ENCODE measurements at regions not wholly inside any gene's neighbourhood (a gene's known extent, or its start where the extent isn't known, plus 50 kb on each side); places are given as distances from the start of the nearest gene placed in this dataset.

GRCh38 chr7:16271355-16271915 lies 149.9 kb downstream of the CRPPA start:
- no peaks in the 10 kb centered on the region for H3K27me3 ChIP-seq (ENCODE audit: control insufficient read depth, low read length)
- H3K9me3 ChIP-seq (ENCODE audit: control insufficient read depth, insufficient read depth, low read length), result no peaks in the 10 kb centered on the region
- no peaks in the 10 kb centered on the region for H3K4me1 ChIP-seq (ENCODE audit: control insufficient read depth, low read length)
- H3K79me2 ChIP-seq (ENCODE audit: control insufficient read depth, low read length), result no peaks in the 10 kb centered on the region
- no peak overlapping the region for H3K4me3 ChIP-seq (ENCODE audit: low read length)
- H3K36me3 ChIP-seq (ENCODE audit: control insufficient read depth, low read length), result no peaks in the 10 kb centered on the region
- H4K20me1 ChIP-seq (ENCODE audit: control insufficient read depth, insufficient read depth, low read depth, low read length), result no peaks in the 10 kb centered on the region
- H3F3A ChIP-seq (ENCODE audit: control insufficient read depth, insufficient read depth), result no peaks in the 10 kb centered on the region
- TF ChIP-seq CTCF (IDR thresholded peaks at IDR 0.05; ENCODE audit: low read depth, low read length, poor library complexity, severe bottlenecking) (no peak), EZH2phosphoT487 (IDR thresholded peaks at IDR 0.05; ENCODE audit: borderline replicate concordance, low read length) (no peak)
- no peaks in the 10 kb centered on the region for H3K9me2 ChIP-seq (replicated peaks; ENCODE audit: control insufficient read depth, low read length)
- H3K4me2 ChIP-seq (ENCODE audit: low read length), result no peak overlapping the region
- H3K27ac ChIP-seq (ENCODE audit: low read depth, low read length), result no peak overlapping the region

- Histone ChIP-seq H3K4me3 (ENCODE audit: low read length) (no peak overlapping the region), H3K9me3 (ENCODE audit: control insufficient read depth, insufficient read depth, low read length) (no peaks in the 10 kb centered on the region), H3K27me3 (ENCODE audit: control insufficient read depth, low read length) (no peaks in the 10 kb centered on the region), H3K27ac (ENCODE audit: low read depth, low read length) (no peak overlapping the region), H4K20me1 (ENCODE audit: control insufficient read depth, insufficient read depth, low read depth, low read length) (no peaks in the 10 kb centered on the region), H3K36me3 (ENCODE audit: control insufficient read depth, low read length) (no peaks in the 10 kb centered on the region), H3F3A (ENCODE audit: control insufficient read depth, insufficient read depth) (no peaks in the 10 kb centered on the region), H3K4me1 (ENCODE audit: control insufficient read depth, low read length) (no peaks in the 10 kb centered on the region), H3K4me2 (ENCODE audit: low read length) (no peak overlapping the region), H3K79me2 (ENCODE audit: control insufficient read depth, low read length) (no peaks in the 10 kb centered on the region), H3K9me2 (replicated peaks; ENCODE audit: control insufficient read depth, low read length) (no peaks in the 10 kb centered on the region)
- TF ChIP-seq CTCF (IDR thresholded peaks at IDR 0.05; ENCODE audit: low read depth, low read length, poor library complexity, severe bottlenecking) (no peak), EZH2phosphoT487 (IDR thresholded peaks at IDR 0.05; ENCODE audit: borderline replicate concordance, low read length) (no peak)
Observed at GRCh38 chr7:16270844-16271243, 150.5 kb downstream of the CRPPA start.

GRCh38 chr7:16268821-16269768 lies 152.2 kb downstream of the CRPPA start:
- Histone ChIP-seq H3K9me3 (ENCODE audit: control insufficient read depth, insufficient read depth, low read length) (no peaks in the 10 kb centered on the region), H3K27me3 (ENCODE audit: control insufficient read depth, low read length) (no peaks in the 10 kb centered on the region), H3K4me3 (ENCODE audit: low read length) (no peak overlapping the region), H3F3A (ENCODE audit: control insufficient read depth, insufficient read depth) (no peaks in the 10 kb centered on the region), H3K9me2 (replicated peaks; ENCODE audit: control insufficient read depth, low read length) (no peaks in the 10 kb centered on the region), H3K79me2 (ENCODE audit: control insufficient read depth, low read length) (no peaks in the 10 kb centered on the region), H3K27ac (ENCODE audit: low read depth, low read length) (no peak overlapping the region), H3K4me2 (ENCODE audit: low read length) (no peak overlapping the region), H3K36me3 (ENCODE audit: control insufficient read depth, low read length) (no peaks in the 10 kb centered on the region), H4K20me1 (ENCODE audit: control insufficient read depth, insufficient read depth, low read depth, low read length) (no peaks in the 10 kb centered on the region), H3K4me1 (ENCODE audit: control insufficient read depth, low read length) (no peaks in the 10 kb centered on the region)
- no peak for TF ChIP-seq EZH2phosphoT487 (IDR thresholded peaks at IDR 0.05; ENCODE audit: borderline replicate concordance, low read length)
- no peak for TF ChIP-seq CTCF (IDR thresholded peaks at IDR 0.05; ENCODE audit: low read depth, low read length, poor library complexity, severe bottlenecking)

All from DOHH2 (cell line).